H9 (cell line): ENCODE measurements at regions not wholly inside any gene's neighbourhood (a gene's known extent, or its start where the extent isn't known, plus 50 kb on each side); places are given as distances from the start of the nearest gene placed in this dataset.

Experiments
- DNase-seq: peaks from one replicate; pipeline ENCODE4 v3.0.0-alpha.2; 2017
- H2AFZ ChIP-seq: one replicate; pipeline ENCODE4 v1.6.1; 2013; ENCODE audit warnings: mild to moderate bottlenecking, low read length, control low read depth, moderate library complexity
- H2AK5ac ChIP-seq: 2 replicates; pipeline ENCODE4 v1.6.1; 2013; ENCODE audit warnings: low read length, control low read depth, mixed read lengths; ENCODE audit not compliant: insufficient read length
- H2BK120ac ChIP-seq: one replicate; pipeline ENCODE4 v1.6.1; 2013; ENCODE audit warnings: low read depth, mild to moderate bottlenecking, low read length, control low read depth, inconsistent platforms; ENCODE audit not compliant: poor library complexity, severe bottlenecking
- H2BK12ac ChIP-seq: 2 replicates; pipeline ENCODE4 v1.6.1; 2013; ENCODE audit warnings: low read length, control low read depth, mixed read lengths, low read depth; ENCODE audit not compliant: insufficient read length
- H2BK15ac ChIP-seq: 2 replicates; pipeline ENCODE4 v1.6.1; 2013; ENCODE audit warnings: low read depth, low read length, control low read depth
- H2BK20ac ChIP-seq: one replicate; pipeline ENCODE4 v1.6.1; 2013; ENCODE audit warnings: low read depth, mild to moderate bottlenecking, low read length, control low read depth, inconsistent platforms; ENCODE audit not compliant: poor library complexity, severe bottlenecking
- H2BK5ac ChIP-seq: 2 replicates; pipeline ENCODE4 v1.6.1; 2013; ENCODE audit warnings: low read length, control low read depth, mixed read lengths; ENCODE audit not compliant: insufficient read length
- H3K14ac ChIP-seq: 2 replicates; pipeline ENCODE4 v1.6.1; 2013; ENCODE audit warnings: low read length, control low read depth; ENCODE audit not compliant: insufficient read depth
- H3K18ac ChIP-seq: 2 replicates; pipeline ENCODE4 v1.6.1; 2013; ENCODE audit warnings: low read depth, mild to moderate bottlenecking, mixed read lengths, low read length, control low read depth; ENCODE audit not compliant: insufficient read length
- H3K23ac ChIP-seq: 2 replicates; pipeline ENCODE4 v1.6.1; 2013; ENCODE audit warnings: low read length, control low read depth, mixed read lengths, low read depth; ENCODE audit not compliant: insufficient read length
- H3K23me2 ChIP-seq: 2 replicates; pipeline ENCODE4 v1.6.1; 2013; ENCODE audit warnings: low read depth, mild to moderate bottlenecking, mixed read lengths, low read length, control low read depth; ENCODE audit not compliant: insufficient read length, poor library complexity, severe bottlenecking
- H3K27ac ChIP-seq: 2 replicates; pipeline ENCODE4 v1.5.1; 2013; ENCODE audit warnings: low read length, control low read depth, mixed read lengths, low read depth; ENCODE audit not compliant: insufficient read length
- H3K27me3 ChIP-seq: 2 replicates; pipeline ENCODE4 v1.6.1; 2013; ENCODE audit warnings: low read length, control low read depth, inconsistent platforms; ENCODE audit not compliant: insufficient read depth
- H3K4ac ChIP-seq: 2 replicates; pipeline ENCODE4 v1.6.1; 2013; ENCODE audit warnings: low read depth, mild to moderate bottlenecking, control low read depth, inconsistent platforms, low read length, moderate library complexity
- H3K4me1 ChIP-seq: 2 replicates; pipeline ENCODE4 v1.6.1; 2013; ENCODE audit warnings: low read length, control low read depth, inconsistent platforms; ENCODE audit not compliant: insufficient read depth
- H3K4me2 ChIP-seq: 2 replicates; pipeline ENCODE4 v1.6.1; 2013; ENCODE audit warnings: low read length, control low read depth, mixed read lengths; ENCODE audit not compliant: insufficient read length, insufficient read depth
- H3K56ac ChIP-seq: 2 replicates; pipeline ENCODE4 v1.6.1; 2013; ENCODE audit warnings: low read depth, mild to moderate bottlenecking, mixed read lengths, low read length, control low read depth; ENCODE audit not compliant: insufficient read length
- H3K79me1 ChIP-seq: 2 replicates; pipeline ENCODE4 v1.6.1; 2013; ENCODE audit warnings: low read depth, mild to moderate bottlenecking, moderate library complexity, low read length, control low read depth, inconsistent platforms; ENCODE audit not compliant: insufficient read depth, poor library complexity, severe bottlenecking
- H3K79me2 ChIP-seq: 2 replicates; pipeline ENCODE4 v1.6.1; 2013; ENCODE audit warnings: low read length, control low read depth, inconsistent platforms; ENCODE audit not compliant: insufficient read depth
- H3K9ac ChIP-seq: 2 replicates; pipeline ENCODE4 v1.6.1; 2013; ENCODE audit warnings: low read length, control low read depth, mixed read lengths; ENCODE audit not compliant: insufficient read length; ENCODE audit errors: extremely low read depth
- H3K9me3 ChIP-seq: one replicate; pipeline ENCODE4 v1.6.1; 2013; ENCODE audit warnings: low read depth, low read length, inconsistent platforms; ENCODE audit not compliant: control insufficient read depth
- H3T11ph ChIP-seq: one replicate; pipeline ENCODE4 v1.6.1; 2013; ENCODE audit warnings: mild to moderate bottlenecking, low read length, control low read depth, inconsistent platforms
- H4K20me1 ChIP-seq: one replicate; pipeline ENCODE4 v1.6.1; 2013; ENCODE audit not compliant: control insufficient read depth, insufficient read length, insufficient read depth
- H4K5ac ChIP-seq: 2 replicates; pipeline ENCODE4 v1.6.1; 2013; ENCODE audit warnings: low read depth, mild to moderate bottlenecking, mixed read lengths, low read length, control low read depth; ENCODE audit not compliant: insufficient read length
- H4K8ac ChIP-seq: replicated peaks from 2 replicates; pipeline ENCODE4 v1.6.1; 2013; ENCODE audit warnings: low read length, control low read depth, mixed read lengths, low read depth; ENCODE audit not compliant: insufficient read length
- H4K91ac ChIP-seq: 2 replicates; pipeline ENCODE4 v1.6.1; 2013; ENCODE audit warnings: low read depth, mild to moderate bottlenecking, moderate library complexity, mixed read lengths, low read length, control low read depth; ENCODE audit not compliant: insufficient read length
- H3K27ac Mint-ChIP-seq, 3 experiments: 2 replicates in 2 of 3; 3 replicates in 1 of 3; pipeline ENCODE4 v1.8.0; 2020 to 2021; ENCODE audit warnings: mixed read lengths in 3 of 3, mild to moderate bottlenecking in 1 of 3, moderate library complexity in 1 of 3
- H3K27me3 Mint-ChIP-seq: 2 replicates; pipeline ENCODE4 v1.8.0; 2021; ENCODE audit warnings: low read depth, mild to moderate bottlenecking, moderate library complexity, mixed read lengths
- H3K36me3 Mint-ChIP-seq, 3 experiments: 2 replicates in 2 of 3; 3 replicates in 1 of 3; pipeline ENCODE4 v1.8.0; 2020 to 2021; ENCODE audit warnings: low read depth in 3 of 3, mixed read lengths in 3 of 3; ENCODE audit not compliant: insufficient read depth in 1 of 3
- H3K4me1 Mint-ChIP-seq, 2 experiments: 2 replicates each; pipeline ENCODE4 v1.8.0; 2020; ENCODE audit warnings: mixed read lengths in 2 of 2
- H3K4me3 Mint-ChIP-seq, 2 experiments: 2 replicates in 1 of 2; 3 replicates in 1 of 2; pipeline ENCODE4 v1.8.0; 2020 to 2021; ENCODE audit warnings: mild to moderate bottlenecking in 2 of 2, mixed read lengths in 2 of 2, moderate library complexity in 1 of 2
- H3K9me3 Mint-ChIP-seq, 2 experiments: 2 replicates in 1 of 2; 3 replicates in 1 of 2; pipeline ENCODE4 v1.8.0; 2020; ENCODE audit warnings: mild to moderate bottlenecking in 2 of 2, mixed read lengths in 2 of 2, moderate library complexity in 1 of 2
- CTCF ChIP-seq: fragments of 200-600 bp; sonication (generic); conservative IDR thresholded peaks from 3 replicates; pipeline ENCODE4 v1.8.0; 2021; ENCODE audit warnings: antibody characterized with exemption, mild to moderate bottlenecking
- WGBS: extraction: QIAGEN DNeasy Blood & Tissue Kit; methylation state at CpG from one replicate; pipeline ENCODE4 v1.1.7; 2013; ENCODE audit warnings: missing lambda C conversion rate, low lambda C conversion rate, mixed read lengths; ENCODE audit not compliant: insufficient read length; ENCODE audit errors: extremely low coverage; 5-methylcytosine and 5-hydroxymethylcytosine counted together

- Mint-ChIP-seq H3K9me3 (peaks cover 14 to 74% of the 10 kb centered on the region in 2 experiments), H3K4me3 (no peak overlapping the region), H3K36me3 (peaks cover 3 to 16% (median 12%) of the 10 kb centered on the region in 3 experiments; a peak in 6 of 7 replicates), H3K27ac (no peak overlapping the region), H3K4me1 (no peaks in the 10 kb centered on the region), H3K27me3 (peaks cover 7% of the 10 kb centered on the region)
- no peak overlapping the region for H2BK5ac ChIP-seq
- H4K5ac ChIP-seq: no peak overlapping the region
- H3T11ph ChIP-seq: no peak overlapping the region
- no peak overlapping the region for H3K56ac ChIP-seq
- H2BK120ac ChIP-seq: no peak overlapping the region
- no CpG with 5 or more reads among the region's 12 CpGs for WGBS
- no peaks in the 10 kb centered on the region for H3K23me2 ChIP-seq
- TF ChIP-seq CTCF: no peak
- no peak overlapping the region for H2AK5ac ChIP-seq
- H3K9ac ChIP-seq: no peak overlapping the region
- H2BK15ac ChIP-seq: no peak overlapping the region
- H4K20me1 ChIP-seq: no peaks in the 10 kb centered on the region
- no peaks in the 10 kb centered on the region for H3K4me1 ChIP-seq
- no peak overlapping the region for H3K27ac ChIP-seq
- no peaks in the 10 kb centered on the region for H3K79me1 ChIP-seq
- H2BK20ac ChIP-seq: no peak overlapping the region
- no peak overlapping the region for H4K8ac ChIP-seq
- H3K18ac ChIP-seq: no peak overlapping the region
- no peak overlapping the region for H2BK12ac ChIP-seq
- H3K4ac ChIP-seq: no peak overlapping the region
- DNase-seq: no peak
- H3K23ac ChIP-seq: no peak overlapping the region
- no peaks in the 10 kb centered on the region for H3K27me3 ChIP-seq
- H3K4me2 ChIP-seq: no peak overlapping the region
- no peak overlapping the region for H4K91ac ChIP-seq
- H2AFZ ChIP-seq: no peak overlapping the region
- no peaks in the 10 kb centered on the region for H3K79me2 ChIP-seq
- H3K14ac ChIP-seq: no peak overlapping the region
- H3K9me3 ChIP-seq: peaks cover 81% of the 10 kb centered on the region
Measured at GRCh38 chr1:2859881-2860430, 58.5 kb upstream of the TTC34 start.
